BLaER1 (cell line): ENCODE measurements at regions not wholly inside any gene's neighbourhood (a gene's known extent, or its start where the extent isn't known, plus 50 kb on each side); places are given as distances from the start of the nearest gene placed in this dataset.

Experiments
- H3K27ac ChIP-seq: shearing (Covaris generic); formaldehyde crosslinking; 2 replicates; pipeline ENCODE4 v1.8.1; 2022
- H3K27me3 ChIP-seq: shearing (Covaris generic); formaldehyde crosslinking; 2 replicates; pipeline ENCODE4 v1.8.1; 2022
- H3K36me3 ChIP-seq: shearing (Covaris generic); formaldehyde crosslinking; 2 replicates; pipeline ENCODE4 v1.8.1; 2022
- H3K4me1 ChIP-seq: shearing (Covaris generic); formaldehyde crosslinking; 2 replicates; pipeline ENCODE4 v1.8.1; 2022
- H3K4me2 ChIP-seq: shearing (Covaris generic); formaldehyde crosslinking; 2 replicates; pipeline ENCODE4 v1.8.1; 2022
- H3K4me3 ChIP-seq: shearing (Covaris generic); formaldehyde crosslinking; 2 replicates; pipeline ENCODE4 v1.8.1; 2022
- H3K9ac ChIP-seq: shearing (Covaris generic); formaldehyde crosslinking; 2 replicates; pipeline ENCODE4 v1.8.1; 2022
- H3K9me3 ChIP-seq: shearing (Covaris generic); formaldehyde crosslinking; 2 replicates; pipeline ENCODE4 v1.8.1; 2022
- H4K20me1 ChIP-seq: shearing (Covaris generic); formaldehyde crosslinking; 2 replicates; pipeline ENCODE4 v1.8.1; 2022
- Cebpa-rat ChIP-seq: shearing (Covaris generic); IDR thresholded peaks from 2 replicates; pipeline ENCODE4 v1.8.1; 2022

DNA sequence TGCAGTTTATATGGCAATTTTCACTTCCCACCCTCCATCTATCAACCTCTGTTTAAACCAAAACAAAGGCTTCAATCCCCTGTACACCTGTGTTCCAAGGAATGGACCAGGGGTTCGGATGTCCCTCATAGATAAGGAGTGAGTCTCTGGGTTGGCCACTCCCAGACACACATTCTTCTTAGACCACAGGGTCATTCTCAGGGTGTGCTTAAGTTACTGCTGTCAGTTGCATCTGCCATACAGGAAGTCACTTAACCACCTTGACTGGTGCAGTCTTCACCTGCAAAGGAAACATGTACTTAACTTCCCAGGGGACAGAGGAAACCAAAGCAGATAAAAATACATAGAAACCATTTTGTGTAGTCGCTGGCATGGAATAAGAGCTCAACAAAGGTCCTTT lies 151.0 kb upstream of the NDUFV2 start:
- 0 out of 2 replicates have a peak, but pooled peaks cover 8% of the 10 kb centered on the region for H3K36me3 ChIP-seq
- peaks cover 41% of the 10 kb centered on the region for H3K9me3 ChIP-seq
- peak overlapping the region; percentile 80 for H3K27ac ChIP-seq
- H3K9ac ChIP-seq = peak overlapping the region; percentile 39; the same call in 1 of the 2 replicates
- no peaks in the 10 kb centered on the region for H3K27me3 ChIP-seq
- peaks cover 81% of the 10 kb centered on the region for H3K4me1 ChIP-seq
- peak overlapping the region; percentile 86 for H3K4me2 ChIP-seq
- H4K20me1 ChIP-seq = no peaks in the 10 kb centered on the region
- no peak for TF ChIP-seq Cebpa-rat
- H3K4me3 ChIP-seq = peak overlapping the region; percentile 33; the same call in 1 of the 2 replicates

DNA sequence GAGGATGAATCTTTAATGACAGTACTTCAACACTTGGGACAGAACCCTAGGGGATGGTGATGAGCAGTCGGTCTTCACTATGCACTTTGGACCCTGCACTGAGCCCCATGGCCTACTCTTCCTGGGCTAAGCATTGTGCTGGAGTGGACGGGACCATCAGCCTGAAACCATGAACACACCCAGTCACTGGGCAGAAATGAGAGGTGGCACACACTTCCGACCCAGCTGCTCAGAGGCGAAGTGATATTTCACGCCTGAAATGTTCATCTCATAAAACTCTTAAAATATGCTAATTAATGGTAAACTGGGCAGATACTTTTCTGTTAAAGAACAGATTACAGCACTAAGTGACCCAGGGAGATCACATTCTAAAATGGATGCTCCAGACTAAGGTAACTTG lies 150.3 kb upstream of the NDUFV2 start:
- Histone ChIP-seq H3K4me3 (peak overlapping the region; percentile 33; the same call in 1 of the 2 replicates), H4K20me1 (no peaks in the 10 kb centered on the region), H3K9me3 (peaks cover 42% of the 10 kb centered on the region), H3K9ac (peak overlapping the region; percentile 39; the same call in 1 of the 2 replicates), H3K4me2 (peak overlapping the region; percentile 86), H3K4me1 (peaks cover 83% of the 10 kb centered on the region), H3K36me3 (0 out of 2 replicates have a peak, but pooled peaks cover 8% of the 10 kb centered on the region), H3K27me3 (no peaks in the 10 kb centered on the region), H3K27ac (peak overlapping the region; percentile 80)
- TF ChIP-seq Cebpa-rat = no peak

DNA sequence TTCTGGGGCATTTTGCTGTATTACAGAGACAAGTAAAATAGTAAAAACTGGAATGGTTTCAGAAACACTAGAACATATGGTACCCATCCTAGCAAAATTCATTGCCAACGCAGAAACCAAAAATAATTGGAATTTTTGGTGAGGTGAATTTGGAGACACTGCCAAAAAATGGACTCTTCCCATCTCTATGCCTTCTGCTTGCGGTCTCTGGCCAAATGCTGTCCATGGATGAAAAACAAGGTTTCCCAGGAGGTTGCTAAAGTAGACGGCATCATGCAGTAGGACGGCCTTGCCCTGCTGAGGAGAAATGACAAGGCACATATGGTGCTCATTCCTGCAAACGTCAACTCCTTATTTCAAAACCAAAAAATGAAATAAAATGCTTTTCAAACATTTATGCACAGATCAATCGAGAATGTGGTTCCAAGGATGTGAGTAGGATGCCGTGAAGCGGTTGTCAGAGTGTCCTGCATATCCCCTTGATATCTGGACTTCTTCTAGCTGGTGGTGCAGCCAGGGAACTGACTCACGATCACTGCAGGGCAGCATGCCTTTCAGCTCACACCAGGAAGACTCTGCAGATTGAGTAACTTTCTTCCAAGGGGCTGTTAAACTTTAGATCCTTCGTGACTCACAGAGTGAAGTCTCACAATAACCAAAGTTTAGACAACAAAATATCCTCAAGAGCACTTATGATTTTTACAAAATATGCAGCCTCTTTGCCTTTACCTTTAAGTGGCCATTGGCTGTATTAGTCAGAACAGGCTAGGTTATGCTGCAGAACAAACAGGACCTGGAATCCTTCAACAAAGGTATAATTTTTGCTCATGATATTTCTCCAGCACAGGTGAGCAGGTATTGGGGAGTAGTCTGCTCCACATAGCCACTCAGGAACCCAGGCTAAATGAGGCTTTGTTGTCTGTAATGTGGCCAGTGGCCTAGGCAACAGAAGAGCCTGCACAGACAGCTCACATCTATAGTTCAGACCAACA lies 149.4 kb upstream of the NDUFV2 start:
- no peak overlapping the region for H3K9ac ChIP-seq
- H3K4me2 ChIP-seq = peak overlapping the region; percentile 86
- no peak for TF ChIP-seq Cebpa-rat
- H4K20me1 ChIP-seq = no peaks in the 10 kb centered on the region
- 0 out of 2 replicates have a peak, but pooled peaks cover 8% of the 10 kb centered on the region for H3K36me3 ChIP-seq
- H3K27me3 ChIP-seq = no peaks in the 10 kb centered on the region
- peaks cover 75% of the 10 kb centered on the region for H3K4me1 ChIP-seq
- H3K9me3 ChIP-seq = peaks cover 49% of the 10 kb centered on the region
- H3K27ac ChIP-seq = no peak overlapping the region
- no peak overlapping the region for H3K4me3 ChIP-seq

DNA sequence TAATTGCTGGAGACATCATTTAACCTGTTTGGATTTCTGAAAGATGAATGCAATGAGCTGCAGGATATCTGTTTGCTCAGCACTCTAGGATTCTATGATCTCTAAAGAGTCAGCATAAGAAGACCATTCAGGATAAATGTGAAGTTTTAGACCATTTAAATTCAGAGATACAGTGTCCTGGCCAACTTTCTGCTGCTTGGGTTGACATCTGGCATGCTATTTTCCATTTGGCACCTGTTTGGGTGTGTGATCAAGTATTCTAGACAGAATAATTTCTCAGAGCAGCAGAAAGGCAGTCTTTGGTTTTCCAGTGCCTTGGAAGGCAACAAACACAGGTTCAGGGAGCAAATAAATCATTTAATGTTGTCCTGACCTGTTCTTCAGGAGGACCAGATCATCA lies 144.8 kb upstream of the NDUFV2 start:
- Histone ChIP-seq H3K4me3 (no peak overlapping the region), H3K4me1 (peaks cover 37% of the 10 kb centered on the region), H3K27me3 (no peaks in the 10 kb centered on the region), H3K9me3 (peaks cover 52% of the 10 kb centered on the region), H3K4me2 (no peak overlapping the region), H3K9ac (no peak overlapping the region), H4K20me1 (no peaks in the 10 kb centered on the region), H3K36me3 (0 out of 2 replicates have a peak, but pooled peaks cover 8% of the 10 kb centered on the region), H3K27ac (no peak overlapping the region)
- TF ChIP-seq Cebpa-rat = no peak

DNA sequence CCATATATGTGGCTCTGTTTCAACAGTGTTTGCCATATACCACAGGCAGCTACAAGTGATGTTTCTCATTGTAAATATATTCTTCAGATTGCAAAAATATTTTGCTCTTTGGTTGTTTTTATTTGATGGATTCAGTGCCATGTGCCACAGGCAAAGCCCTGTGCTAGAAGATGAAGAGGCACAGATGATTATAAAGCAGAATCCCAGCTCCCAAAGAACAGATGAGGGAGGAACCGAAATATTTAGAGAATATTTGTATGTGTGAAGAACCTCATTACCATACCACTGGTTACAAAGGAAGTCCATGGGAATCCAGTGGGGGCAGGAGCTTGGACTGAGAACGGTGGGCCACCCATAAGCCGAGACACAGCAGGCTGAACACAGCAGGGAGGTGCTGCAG lies 143.8 kb upstream of the NDUFV2 start:
- Histone ChIP-seq H3K27me3 (no peaks in the 10 kb centered on the region), H4K20me1 (no peaks in the 10 kb centered on the region), H3K9me3 (peaks cover 43% of the 10 kb centered on the region), H3K27ac (no peak overlapping the region), H3K4me2 (no peak overlapping the region), H3K4me1 (peaks cover 32% of the 10 kb centered on the region), H3K9ac (no peak overlapping the region), H3K4me3 (no peak overlapping the region), H3K36me3 (0 out of 2 replicates have a peak, but pooled peaks cover under 1% of the 10 kb centered on the region)
- TF ChIP-seq Cebpa-rat = no peak

DNA sequence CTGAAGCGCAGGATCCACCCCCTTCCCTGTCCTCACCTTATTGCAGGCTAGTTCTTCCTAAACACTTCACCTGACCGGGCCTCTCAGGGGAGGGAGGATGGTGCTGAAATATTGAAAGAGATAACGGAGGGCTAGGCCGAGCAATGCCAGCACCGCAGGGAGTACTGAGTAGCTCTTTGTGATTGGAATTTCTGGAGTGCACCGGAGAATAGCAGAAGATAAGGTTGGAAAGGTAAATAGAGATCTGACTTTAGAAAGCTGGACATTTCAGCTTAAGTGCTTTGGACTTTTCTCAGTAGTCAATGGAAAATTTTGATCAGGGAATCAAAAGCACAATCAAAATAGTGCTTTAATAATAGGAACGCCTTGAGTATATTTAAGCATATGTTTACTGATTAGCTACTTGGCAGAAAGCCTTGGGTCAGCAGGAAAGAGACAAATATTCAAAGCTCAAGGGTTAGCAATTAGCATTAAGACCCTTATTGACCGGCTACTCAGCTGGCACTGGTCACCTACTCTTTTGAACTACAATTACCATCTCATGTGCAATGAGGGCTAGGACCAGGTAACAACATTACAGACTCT lies 142.9 kb upstream of the NDUFV2 start:
- H3K4me3 ChIP-seq = no peak overlapping the region
- TF ChIP-seq Cebpa-rat = no peak
- H3K4me2 ChIP-seq = peak overlapping the region; percentile 17; the same call in 1 of the 2 replicates
- H3K9ac ChIP-seq = no peak overlapping the region
- peaks cover 35% of the 10 kb centered on the region for H3K9me3 ChIP-seq
- H3K36me3 ChIP-seq = no peaks in the 10 kb centered on the region
- H3K27ac ChIP-seq = no peak overlapping the region
- no peaks in the 10 kb centered on the region for H4K20me1 ChIP-seq
- H3K27me3 ChIP-seq = no peaks in the 10 kb centered on the region
- H3K4me1 ChIP-seq = peaks cover 24% of the 10 kb centered on the region

DNA sequence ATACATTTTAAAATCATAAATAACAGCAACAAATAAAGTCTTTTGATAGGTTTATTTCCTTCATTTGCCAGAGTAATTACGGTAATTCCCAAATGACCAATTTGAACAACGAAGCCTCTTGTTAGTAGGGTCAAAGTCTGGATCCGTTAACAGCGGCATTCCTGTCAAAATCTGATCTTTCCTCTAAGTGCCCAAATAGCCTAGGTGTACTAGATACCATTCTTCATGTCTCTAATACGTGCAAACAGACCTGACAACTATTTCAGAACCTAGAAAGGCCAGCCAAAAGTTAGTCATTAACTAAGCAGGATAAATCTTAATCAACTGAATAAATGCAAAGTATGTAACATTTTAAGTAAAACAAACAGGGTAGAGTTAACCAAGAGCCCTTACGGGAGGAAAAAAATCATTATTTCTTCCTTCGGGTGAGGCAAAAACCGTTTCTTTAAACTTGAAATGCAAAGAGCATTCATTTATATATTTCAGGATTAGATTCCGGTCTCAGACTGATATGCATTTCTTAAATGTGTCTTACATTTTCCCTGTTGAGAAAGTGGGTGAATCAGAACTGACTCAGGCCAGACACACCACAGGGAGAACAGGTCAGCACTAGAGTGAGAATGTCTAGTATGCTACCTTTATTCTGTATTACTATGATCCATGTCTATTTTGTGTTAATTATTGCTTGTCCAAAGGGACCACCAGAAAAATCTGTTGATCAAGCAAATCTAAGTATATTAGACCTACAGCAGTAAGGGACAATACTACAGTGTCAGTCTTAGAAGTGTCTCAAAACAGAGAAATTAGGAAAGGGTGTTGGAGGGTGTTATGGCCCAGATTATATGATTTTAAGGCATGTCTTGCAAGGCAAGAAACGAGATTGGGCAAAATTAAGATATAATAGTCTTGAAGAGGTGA lies 141.5 kb upstream of the NDUFV2 start:
- no peak overlapping the region for H3K4me2 ChIP-seq
- no peak for TF ChIP-seq Cebpa-rat
- no peak overlapping the region for H3K27ac ChIP-seq
- H3K9ac ChIP-seq = no peak overlapping the region
- peaks cover 22% of the 10 kb centered on the region for H3K9me3 ChIP-seq
- H4K20me1 ChIP-seq = no peaks in the 10 kb centered on the region
- H3K4me1 ChIP-seq = peaks cover 21% of the 10 kb centered on the region
- no peak overlapping the region for H3K4me3 ChIP-seq
- no peaks in the 10 kb centered on the region for H3K27me3 ChIP-seq
- H3K36me3 ChIP-seq = no peaks in the 10 kb centered on the region

DNA sequence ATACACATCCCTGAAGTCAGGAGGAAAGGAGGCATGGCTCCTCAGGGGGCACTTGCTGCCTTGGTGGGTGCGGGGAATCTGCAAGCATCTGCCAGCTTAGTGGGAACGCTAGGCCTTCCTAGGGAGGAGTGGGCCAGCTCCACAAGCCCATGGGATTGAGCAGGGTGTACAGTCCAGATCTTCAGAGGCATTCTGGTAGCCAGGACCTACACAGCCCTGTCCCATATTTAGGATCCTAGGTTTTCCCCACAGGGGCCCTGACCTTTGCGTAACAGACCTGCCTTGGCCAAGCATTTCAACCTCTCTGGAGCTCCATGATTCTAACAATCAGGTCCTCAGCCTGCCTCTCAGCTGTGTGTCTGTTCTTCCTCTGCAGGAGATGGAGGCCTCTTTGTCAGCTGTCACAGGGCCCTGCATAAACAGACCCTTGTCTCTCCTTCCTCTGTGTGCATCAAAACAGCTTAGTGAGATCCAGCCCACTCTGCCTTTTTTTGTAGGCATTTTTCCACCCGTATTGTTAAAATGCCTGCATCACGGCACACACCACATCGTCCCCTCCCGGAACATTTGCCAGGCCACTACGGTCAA lies 140.2 kb upstream of the NDUFV2 start:
- no peak overlapping the region for H3K4me2 ChIP-seq
- TF ChIP-seq Cebpa-rat = no peak
- peaks cover 10% of the 10 kb centered on the region for H3K9me3 ChIP-seq
- H4K20me1 ChIP-seq = no peaks in the 10 kb centered on the region
- H3K4me1 ChIP-seq = peaks cover 9% of the 10 kb centered on the region
- H3K9ac ChIP-seq = no peak overlapping the region
- H3K27ac ChIP-seq = no peak overlapping the region
- no peaks in the 10 kb centered on the region for H3K27me3 ChIP-seq
- no peak overlapping the region for H3K4me3 ChIP-seq
- H3K36me3 ChIP-seq = no peaks in the 10 kb centered on the region
